GM20000 (cell line): ENCODE measurements at regions not wholly inside any gene's neighbourhood (a gene's known extent, or its start where the extent isn't known, plus 50 kb on each side); places are given as distances from the start of the nearest gene placed in this dataset.

ENCODE experiments used
- DNase-seq: peaks from one replicate; pipeline ENCODE4 v3.0.0; 2012; ENCODE audit warnings: low spot score
- CTCF ChIP-seq: IDR thresholded peaks from 2 replicates; pipeline ENCODE4 v1.5.1; 2012; ENCODE audit warnings: mild to moderate bottlenecking, control low read depth; ENCODE audit errors: extremely low read depth, missing control alignments

- no peak for TF ChIP-seq CTCF
- no peak for DNase-seq
These were observed 194.6 kb upstream of the EYA4 start for GRCh38 chr6:133046576-133046975.

- DNase-seq = no peak
- TF ChIP-seq CTCF = no peak
These were observed 194.0 kb upstream of the EYA4 start for GRCh38 chr6:133047065-133047665.

GRCh38 chr6:133047706-133048105, 193.5 kb upstream of the EYA4 start:
- no peak for DNase-seq
- no peak for TF ChIP-seq CTCF

- DNase-seq = no peak
- TF ChIP-seq CTCF = no peak
These were observed 189.9 kb upstream of the EYA4 start for GRCh38 chr6:133051240-133051639.

GRCh38 chr6:133052465-133052864, 188.7 kb upstream of the EYA4 start:
- no peak for TF ChIP-seq CTCF
- no peak for DNase-seq

GRCh38 chr6:133055441-133055966, 185.7 kb upstream of the EYA4 start:
- no peak for DNase-seq

GRCh38 chr6:133057352-133057751, 183.8 kb upstream of the EYA4 start:
- TF ChIP-seq CTCF = no peak
- DNase-seq = no peak

More at GRCh38 chr6:133055441-133055966, 185.7 kb upstream of the EYA4 start:
- TF ChIP-seq CTCF = no peak
